HPDE6-E6E7 (cell line): ENCODE measurements at regions not wholly inside any gene's neighbourhood (a gene's known extent, or its start where the extent isn't known, plus 50 kb on each side); places are given as distances from the start of the nearest gene placed in this dataset.

ENCODE experiments used
- DNase-seq: peaks from one replicate; pipeline ENCODE4 v3.0.0; 2011; ENCODE audit warnings: missing footprints; ENCODE audit errors: extremely low spot score

GRCh38 chr18:53649621-53650020, 574.8 kb downstream of the MBD2 start:
- no peak for DNase-seq

DNA sequence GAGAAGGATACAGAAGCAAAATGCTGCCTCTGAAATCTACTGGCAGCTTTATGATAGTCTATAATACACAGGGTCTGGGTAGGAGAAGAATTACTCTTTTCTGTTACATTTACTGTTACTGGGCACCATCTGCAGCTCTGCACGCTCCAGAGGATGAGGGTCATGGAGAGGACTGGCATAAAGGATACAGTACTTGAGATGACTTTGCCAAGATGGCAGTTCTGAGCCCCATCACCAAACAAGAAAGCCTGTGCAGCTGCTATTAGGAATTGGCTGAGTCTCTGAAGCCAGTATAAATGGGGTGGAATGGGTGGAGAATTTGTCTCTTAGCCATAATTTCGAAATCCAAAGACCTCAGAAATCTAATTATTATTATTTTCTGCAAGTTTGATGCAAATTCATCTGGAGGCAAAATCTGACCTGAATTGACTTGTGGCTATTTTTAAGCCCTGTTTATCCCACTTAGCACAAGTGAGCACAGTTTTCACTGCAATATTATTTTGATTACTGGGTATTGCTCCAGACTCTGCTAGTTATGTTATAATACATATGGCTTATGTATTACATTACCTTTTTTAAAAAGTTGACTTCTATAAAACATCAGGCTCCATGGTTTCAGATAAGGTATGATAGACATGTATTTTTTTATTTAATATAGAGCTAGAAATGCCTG, 579.5 kb downstream of the MBD2 start:
- DNase-seq, result no peak

DNA sequence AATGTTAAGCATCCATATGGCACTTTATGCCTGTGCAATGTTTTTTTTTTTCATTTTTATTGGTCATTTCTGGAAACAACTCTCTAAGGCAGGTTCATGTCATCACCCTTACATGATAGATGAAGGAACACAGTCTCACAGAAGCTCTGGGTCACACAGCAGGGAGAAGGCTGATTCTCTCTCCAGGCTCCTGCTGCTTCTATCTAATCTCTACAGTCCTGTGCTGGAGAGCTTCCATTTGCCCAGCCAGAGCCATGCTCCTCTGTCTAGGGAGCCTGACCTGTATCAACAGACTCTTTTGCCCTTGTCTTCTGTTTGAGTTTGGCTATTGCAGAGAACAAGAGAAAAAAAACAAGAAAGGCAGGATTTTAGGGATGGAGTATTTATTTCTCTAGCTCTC, 584.8 kb downstream of the MBD2 start:
- no peak for DNase-seq

DNA sequence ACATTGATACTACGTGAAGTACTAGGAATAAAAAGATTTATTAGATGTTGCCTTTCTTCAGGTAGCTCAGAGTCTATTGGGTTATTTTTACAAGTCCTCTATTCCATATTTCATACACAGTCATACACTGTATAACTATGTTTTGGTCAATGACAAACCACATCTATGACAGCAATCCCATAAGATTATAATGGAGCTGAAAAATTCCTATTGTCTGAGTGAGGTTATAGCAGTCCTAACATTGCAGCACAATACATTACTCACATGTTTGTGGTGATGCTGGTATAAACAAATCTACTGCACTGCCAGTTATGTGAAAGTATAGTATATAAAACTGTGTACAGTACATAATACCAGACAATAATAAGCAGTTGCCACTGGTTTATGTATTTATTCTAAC, 595.1 kb downstream of the MBD2 start:
- DNase-seq, result no peak

DNA sequence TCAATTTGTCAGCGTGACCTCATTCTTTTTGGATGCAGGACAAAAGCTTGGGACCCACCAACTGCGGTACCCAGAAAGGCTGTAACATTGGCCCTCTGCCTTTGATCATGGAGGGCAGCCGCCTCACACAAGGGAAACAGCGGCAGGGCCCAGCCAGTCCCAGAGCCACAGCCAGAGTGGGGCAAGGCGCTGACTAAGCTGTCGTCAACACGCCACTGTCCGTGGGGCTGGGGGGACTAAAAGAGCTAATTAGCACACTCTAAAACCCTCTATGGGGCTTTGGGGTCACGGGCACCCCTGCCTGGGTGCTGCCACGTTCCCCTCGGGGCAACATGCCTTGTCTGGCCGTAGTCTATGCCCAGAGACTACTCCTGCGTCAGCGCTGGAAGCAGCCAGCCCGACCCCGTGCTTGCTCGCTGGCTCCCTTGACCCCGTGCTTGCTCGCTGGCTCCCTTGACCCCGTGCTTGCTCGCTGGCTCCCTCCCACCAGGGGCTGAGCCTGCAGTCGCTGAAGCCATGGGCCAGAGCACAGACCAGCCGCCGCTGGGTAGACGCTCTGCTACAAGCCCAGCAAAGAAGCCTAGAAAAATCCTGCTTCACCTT, 598.4 kb downstream of the MBD2 start:
- DNase-seq, result no peak

- no peak for DNase-seq
Observed at GRCh38 chr18:53610957-53611356, 613.5 kb downstream of the MBD2 start.

DNA sequence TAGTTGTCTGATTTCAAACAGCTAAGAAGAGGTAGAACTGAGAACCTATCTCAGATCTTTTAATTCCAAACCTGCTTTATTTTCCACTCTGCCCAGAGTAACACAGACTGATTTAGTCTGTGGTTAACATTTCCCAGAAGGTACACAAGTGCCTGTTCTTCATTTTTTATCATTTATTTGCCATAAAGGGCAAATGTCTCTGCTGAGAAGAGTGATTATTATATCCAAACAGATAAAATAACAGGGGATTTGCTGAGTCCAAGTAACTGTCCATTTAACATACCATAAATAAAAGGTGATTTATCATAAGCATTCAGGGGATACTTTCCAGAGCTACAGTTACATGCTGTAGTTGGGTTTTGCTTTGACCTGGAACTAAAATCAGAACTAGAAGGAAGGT, 617.7 kb downstream of the MBD2 start:
- no peak for DNase-seq

- DNase-seq, result no peak
Observed at GRCh38 chr18:53605198-53605597, 619.3 kb downstream of the MBD2 start.

- DNase-seq, result no peak
Observed at GRCh38 chr18:53603276-53603675, 621.2 kb downstream of the MBD2 start.

DNA sequence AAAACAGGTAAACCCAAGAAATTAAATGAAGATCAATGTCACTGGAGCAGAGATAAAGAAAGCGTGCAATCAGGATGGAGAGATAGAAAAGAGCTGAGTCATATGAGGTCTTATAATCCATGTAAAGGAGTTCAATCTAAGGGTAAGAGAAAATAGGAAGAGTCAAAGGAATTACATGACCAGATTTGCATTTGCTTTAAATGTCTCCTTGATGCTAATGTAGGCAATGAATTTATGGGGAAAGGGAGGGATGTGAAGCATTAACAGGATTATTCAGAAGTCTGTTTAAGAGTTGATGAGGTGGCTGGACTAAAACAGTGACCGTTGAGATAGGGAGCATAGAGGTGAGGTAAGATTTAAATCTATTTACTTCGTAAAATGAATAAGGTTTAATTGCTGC, 623.1 kb downstream of the MBD2 start:
- DNase-seq, result no peak

- DNase-seq, result no peak
Observed at GRCh38 chr18:53586923-53587322, 637.5 kb downstream of the MBD2 start.
